Caki2 (cell line): ENCODE measurements at regions not wholly inside any gene's neighbourhood (a gene's known extent, or its start where the extent isn't known, plus 50 kb on each side); places are given as distances from the start of the nearest gene placed in this dataset.
"Not testable (repeated sequence)": the region's sequence is repeated elsewhere in the genome, so short reads cannot be mapped to it uniquely, and the experiment has no call there.

Experiments used
- DNase-seq: peaks from one replicate; pipeline ENCODE4 v3.0.0-alpha.2; 2015; ENCODE audit warnings: low read depth
- in situ Hi-C: cut with HindIII; loops from 2 replicates; pipeline ENCODE4 v1.10.0; 2016; ENCODE audit warnings: low sequenced_read_pairs, low pct_unique_long_range_greater_than_20kb, mixed read lengths

- in situ Hi-C loops = no loop called here
- no peak for DNase-seq
Measured at GRCh38 chr18:34280000-34280399, 55.3 kb upstream of the NOL4 start.

DNA sequence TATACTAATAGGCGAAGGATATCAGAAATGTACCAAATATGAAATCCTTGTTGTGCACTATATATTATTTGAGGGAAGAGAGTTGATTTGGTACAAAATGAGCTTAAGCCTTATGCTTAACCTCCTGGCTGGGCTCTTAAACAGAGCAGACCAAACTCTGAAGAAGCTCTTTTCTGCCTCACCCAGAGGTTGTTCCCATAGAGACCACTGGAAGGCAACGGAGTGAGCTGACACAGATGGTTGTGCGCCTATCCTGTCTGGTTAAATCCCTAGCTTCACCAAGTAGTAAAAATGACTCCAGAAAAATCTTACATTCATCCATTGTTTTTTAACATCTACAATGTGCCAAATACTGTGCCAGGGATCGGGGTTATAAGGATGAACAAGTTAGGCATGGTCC lies 55.9 kb upstream of the NOL4 start:
- in situ Hi-C loops = no loop called here
- no peak for DNase-seq

DNA sequence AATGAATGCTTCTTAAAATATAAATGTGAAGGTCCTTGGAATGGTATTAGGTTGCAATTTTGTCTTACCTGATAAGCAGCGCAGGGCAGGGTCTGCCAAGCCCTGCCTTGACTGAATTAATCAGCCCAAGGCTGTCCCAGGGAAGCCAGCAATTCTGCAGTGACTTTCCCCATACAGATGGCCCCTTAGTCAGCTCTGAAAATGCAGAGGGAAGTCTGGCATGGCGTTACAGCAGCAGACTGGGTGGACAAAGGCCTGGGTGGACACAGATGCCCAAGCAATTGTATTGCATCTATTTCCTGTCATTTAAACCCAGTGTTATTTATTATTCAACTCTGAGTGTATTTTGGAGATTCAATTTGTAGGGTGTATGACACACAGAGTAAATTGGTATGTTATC lies 56.6 kb upstream of the NOL4 start:
- no peak for DNase-seq
- in situ Hi-C loops = no loop called here

DNA sequence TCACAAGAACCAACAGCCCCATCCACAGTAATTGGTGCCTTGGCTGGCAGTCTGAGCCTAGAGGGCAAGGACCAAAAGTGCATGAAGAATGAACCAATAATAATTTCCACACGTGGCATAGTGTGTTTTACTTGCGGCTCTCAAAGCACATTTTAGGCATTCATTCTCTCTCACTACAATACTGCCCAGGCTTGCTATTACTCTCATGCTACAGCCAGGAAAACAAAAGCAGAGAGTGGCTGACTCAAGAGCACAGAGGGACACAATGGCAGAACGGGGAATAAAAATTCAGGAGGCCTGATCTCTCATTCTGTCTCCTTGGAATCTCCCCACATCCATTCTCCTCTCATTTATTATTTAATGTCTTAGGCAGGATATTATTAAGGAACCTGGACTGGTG lies 57.0 kb upstream of the NOL4 start:
- no peak for DNase-seq
- in situ Hi-C loops = no loop called here

DNA sequence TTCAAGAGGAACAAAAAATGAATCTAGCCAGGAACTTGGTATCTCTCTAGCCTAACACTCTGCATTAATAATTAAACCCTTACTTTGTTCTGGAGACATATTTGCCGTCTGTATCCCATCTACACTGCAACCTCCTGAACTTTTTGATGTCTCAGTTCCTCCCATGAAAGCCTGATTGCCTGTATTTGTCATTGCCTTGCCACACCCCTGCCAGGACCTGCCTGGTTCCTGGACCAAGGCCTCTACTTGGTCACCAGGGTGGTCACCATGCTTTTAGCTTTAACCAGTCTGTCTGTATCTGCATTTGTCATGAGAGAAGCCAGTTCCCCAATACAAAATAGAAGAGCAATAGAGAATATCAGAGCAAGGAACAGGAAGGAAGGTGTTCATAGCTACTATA lies 58.8 kb upstream of the NOL4 start:
- DNase-seq = no peak
- in situ Hi-C loops = no loop called here

DNA sequence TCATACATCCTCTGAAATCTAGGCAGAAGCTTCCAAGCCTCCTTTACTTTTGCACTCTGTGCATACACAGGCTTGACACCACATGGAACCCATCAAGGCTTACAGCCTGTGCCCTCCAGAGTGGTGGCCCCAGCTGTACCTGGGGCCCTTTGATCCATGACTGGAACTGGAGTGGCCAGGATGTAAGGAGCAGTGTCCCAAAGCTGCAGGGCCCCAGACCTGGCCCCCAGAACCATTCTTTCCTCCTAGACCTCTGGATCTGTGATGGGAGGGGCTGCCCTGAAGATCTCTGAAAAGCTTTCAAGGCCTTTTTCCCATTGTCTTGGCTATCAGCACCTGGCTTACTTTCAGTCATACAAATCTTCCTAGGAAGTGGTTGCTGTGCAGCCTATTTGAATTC lies 63.1 kb upstream of the NOL4 start:
- in situ Hi-C loops = no loop called here
- no peak for DNase-seq

GRCh38 chr18:34292594-34292993 lies 67.9 kb upstream of the NOL4 start:
- no peak for DNase-seq
- in situ Hi-C loops = no loop called here

- no peak for DNase-seq
- in situ Hi-C loops = no loop called here
Measured at GRCh38 chr18:34297287-34297686, 72.6 kb upstream of the NOL4 start.

DNA sequence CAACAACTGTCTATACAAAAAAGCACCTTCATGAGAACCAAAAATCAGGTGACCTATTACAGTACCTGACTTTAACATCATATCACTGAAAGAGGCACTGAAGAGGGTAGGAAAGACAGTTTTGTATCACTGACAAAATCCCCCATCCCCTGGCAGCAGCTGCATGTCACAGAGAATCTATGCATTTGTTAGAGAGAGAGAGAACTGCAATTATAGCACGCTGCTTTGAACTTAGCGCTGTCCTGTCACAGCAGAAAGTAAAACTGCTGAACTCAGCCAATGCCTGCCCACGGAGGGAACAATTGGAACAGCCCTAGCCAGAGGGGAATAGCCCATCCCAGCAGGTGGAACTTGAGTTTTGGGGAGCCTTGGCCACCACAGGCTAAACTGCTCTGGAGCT lies 75.1 kb upstream of the NOL4 start:
- in situ Hi-C loops = no loop called here
- no peak for DNase-seq

DNA sequence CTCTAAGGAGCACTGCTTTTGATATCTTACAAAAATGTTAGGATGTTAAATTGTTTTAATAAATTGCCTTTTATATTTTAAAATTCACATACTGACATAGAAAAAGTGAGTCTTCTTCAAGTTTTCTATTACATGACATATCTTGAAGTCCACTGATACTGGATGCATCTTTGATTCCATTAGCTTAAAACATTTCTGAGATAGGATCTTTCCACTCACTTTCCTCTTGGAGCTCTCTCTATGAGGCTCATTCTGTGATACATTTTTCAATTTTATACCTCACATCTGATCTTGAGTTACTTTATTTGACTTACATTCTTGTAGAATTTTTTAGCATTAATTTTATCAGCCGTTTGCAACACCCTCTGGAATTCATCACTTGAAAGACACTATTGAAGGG lies 86.8 kb upstream of the NOL4 start:
- in situ Hi-C loops = no loop called here
- DNase-seq = no peak

- in situ Hi-C loops = no loop called here
- DNase-seq = no peak
Measured at GRCh38 chr18:34314847-34315246, 90.1 kb upstream of the NOL4 start.

GRCh38 chr18:34315591-34316352 lies 91.1 kb upstream of the NOL4 start:
- in situ Hi-C loops = no loop called here
- DNase-seq = no peak

GRCh38 chr18:34320267-34320666 lies 95.6 kb upstream of the NOL4 start:
- in situ Hi-C loops = no loop called here
- DNase-seq = no peak

DNA sequence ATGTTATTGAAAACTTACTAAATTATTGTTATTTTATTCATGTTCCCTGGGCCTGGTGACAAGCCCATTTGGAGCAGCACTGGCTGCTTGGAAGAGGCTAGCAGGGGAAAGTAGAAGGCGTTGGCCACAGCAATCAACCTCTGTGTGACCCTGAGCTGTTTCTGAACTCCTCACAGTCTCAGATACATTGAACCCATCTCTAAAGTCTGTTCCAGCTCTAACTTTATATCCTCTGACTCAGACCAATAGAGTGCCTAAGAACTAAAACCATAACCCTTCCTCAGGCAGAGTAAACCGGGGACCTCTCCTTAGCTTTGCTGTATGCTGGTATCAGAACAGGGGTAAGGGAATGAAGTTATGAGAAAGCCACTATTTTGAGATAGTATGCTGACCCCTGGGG lies 96.4 kb upstream of the NOL4 start:
- no peak for DNase-seq
- in situ Hi-C loops = no loop called here

DNA sequence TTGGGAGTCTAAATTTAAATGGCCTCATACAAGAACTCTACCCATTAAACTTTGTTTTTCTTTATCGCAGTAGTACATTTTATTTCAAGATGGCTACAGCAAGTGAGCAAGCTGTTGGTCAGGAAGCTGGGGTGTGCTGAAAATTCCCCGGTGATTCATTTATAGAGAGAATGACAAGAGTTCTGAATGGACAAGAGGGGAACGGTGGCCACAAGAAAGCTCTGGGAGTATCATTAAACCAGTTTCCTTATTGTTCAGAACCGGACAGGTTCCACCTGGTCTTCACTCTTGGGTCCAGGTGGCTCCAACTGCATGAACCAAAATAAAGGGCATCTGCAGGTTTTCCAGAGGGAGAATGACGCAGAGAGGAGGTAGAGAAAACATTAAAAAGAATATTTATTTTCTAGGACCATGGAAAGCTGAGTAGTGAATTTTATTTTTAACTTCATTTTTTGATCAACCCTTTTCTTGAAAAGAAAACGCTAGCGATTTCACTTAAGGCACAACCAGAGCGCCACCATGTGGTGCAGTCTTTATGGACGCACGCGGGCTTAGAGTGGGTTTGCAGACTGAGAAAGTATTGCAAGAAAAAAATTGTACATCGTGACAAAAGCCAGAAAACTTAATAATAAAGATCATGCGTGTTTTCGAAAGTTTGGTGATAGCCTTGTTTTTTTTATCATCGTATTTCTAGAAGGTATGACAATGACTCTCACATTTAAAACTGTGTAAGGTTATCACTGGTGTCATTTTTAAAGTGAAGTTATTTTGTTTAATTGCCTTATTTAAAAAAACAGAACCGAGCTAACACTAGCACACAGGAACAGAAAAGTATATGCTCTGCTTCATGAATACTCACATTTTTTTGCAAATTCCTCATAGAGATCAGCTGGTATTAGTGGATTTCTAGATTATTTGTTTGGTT lies 97.9 kb upstream of the NOL4 start:
- DNase-seq = peak; percentile 3
- in situ Hi-C loops = no loop called here

DNA sequence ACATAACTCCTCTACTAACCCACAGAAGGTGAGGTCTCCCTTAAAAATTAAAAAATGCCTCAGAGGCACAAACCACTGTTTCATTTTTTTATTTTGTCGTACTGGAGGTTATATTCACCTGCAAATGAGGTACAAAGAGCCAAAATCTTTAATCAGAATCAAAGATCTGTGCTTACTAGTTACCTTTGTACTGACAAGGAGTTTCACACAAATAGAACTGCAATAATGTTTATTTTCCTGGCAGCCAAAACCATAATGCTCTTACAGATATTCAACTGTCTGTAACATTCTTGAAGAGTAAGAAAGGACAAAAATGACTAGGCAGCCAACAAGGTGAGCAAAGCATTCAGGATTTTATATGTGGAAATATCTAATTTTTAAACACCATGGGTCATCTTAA lies 105.1 kb upstream of the NOL4 start:
- no peak for DNase-seq
- in situ Hi-C loops = no loop called here

GRCh38 chr18:34330308-34330707 lies 105.6 kb upstream of the NOL4 start:
- in situ Hi-C loops = no loop called here
- DNase-seq = no peak

DNA sequence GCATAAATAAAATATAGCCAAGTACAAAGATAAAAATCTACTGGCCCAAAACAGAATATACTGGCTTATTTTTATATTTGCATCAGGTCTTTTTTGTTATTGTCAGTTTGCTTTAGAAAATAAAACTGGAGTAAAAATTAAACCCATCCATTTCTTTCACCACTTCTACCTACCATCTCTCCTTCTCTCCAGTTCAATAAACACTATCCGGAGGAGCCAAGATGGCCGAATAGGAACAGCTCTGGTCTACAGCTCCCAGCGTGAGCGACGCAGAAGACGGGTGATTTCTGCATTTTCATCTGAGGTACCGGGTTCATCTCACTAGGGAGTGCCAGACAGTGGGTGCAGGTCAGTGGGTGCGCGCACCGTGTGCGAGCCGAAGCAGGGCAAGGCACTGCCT lies 106.2 kb upstream of the NOL4 start:
- in situ Hi-C loops, DNase-seq: not testable (repeated sequence)

- DNase-seq, in situ Hi-C loops: not testable (repeated sequence)
Measured at GRCh38 chr18:34331343-34331742, 106.6 kb upstream of the NOL4 start.

DNA sequence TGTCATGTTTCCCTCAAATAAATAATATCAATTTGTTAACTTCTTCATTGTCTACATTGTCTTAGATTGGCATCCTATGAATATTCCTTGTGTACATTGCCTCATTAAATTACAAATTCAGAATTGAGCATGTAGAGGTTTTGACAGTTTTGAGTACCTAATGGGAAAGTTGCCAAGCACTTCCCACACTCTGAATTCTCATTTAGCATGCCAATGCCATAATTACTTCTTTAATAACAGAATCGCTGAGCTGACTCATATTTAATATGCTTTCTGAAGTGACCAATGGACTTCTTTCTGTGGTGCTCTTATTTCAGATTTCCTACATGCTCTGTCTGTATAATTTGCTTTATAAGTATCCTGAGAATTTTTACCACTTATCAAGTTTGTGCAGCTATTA lies 114.4 kb upstream of the NOL4 start:
- DNase-seq = no peak
- in situ Hi-C loops = no loop called here
